Ovary (tissue), 3 donors: ENCODE measurements at regions not wholly inside any gene's neighbourhood (a gene's known extent, or its start where the extent isn't known, plus 50 kb on each side); places are given as distances from the start of the nearest gene placed in this dataset.

Source experiments
- EP300 ChIP-seq: sonication (generic); formaldehyde crosslinking; IDR thresholded peaks from one replicate; pipeline ENCODE4 v1.6.1; 2017; ENCODE audit warnings: antibody characterized with exemption
- POLR2A ChIP-seq: fragments of 450-650 bp; IDR thresholded peaks from one replicate; pipeline ENCODE4 v1.6.1; 2017; ENCODE audit warnings: antibody characterized with exemption, mild to moderate bottlenecking, moderate library complexity
- TF ChIP-seq, protein P1 (sequence below), 3 donors: fragments of 450-650 bp in 2 of 3; fragments of 200-600 bp in 1 of 3; IDR thresholded peaks; one replicate each; pipeline versions ENCODE4 v1.5.1 to v1.8.0; 2016 to 2022; ENCODE audit warnings: antibody characterized with exemption in 3 of 3, mild to moderate bottlenecking in 1 of 3
- donor health status: DM: no; HTN: no; CAD: no.

DNA sequence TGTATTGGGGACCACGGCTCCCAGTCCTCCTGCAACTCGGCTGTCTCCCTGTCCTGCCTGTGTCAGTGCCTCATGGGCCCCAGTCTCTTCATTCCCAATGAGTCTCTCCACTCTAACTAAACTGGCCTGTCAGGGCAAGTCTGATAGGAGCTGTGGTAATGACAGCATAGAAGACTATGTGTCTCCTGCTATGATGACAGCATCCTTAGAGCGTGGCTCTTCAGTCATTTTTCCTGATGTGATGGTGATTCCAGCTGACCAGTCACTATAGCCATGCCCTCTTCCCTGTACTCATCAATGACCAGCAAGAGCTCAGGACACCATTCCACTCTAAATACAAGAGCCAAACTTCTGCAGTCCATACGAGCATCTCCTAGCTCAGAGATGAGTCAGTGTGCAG lies 339.8 kb downstream of the PCNX1 start:
- TF ChIP-seq POLR2A (no peak), EP300 (no peak)
- TF ChIP-seq, protein P1, sequence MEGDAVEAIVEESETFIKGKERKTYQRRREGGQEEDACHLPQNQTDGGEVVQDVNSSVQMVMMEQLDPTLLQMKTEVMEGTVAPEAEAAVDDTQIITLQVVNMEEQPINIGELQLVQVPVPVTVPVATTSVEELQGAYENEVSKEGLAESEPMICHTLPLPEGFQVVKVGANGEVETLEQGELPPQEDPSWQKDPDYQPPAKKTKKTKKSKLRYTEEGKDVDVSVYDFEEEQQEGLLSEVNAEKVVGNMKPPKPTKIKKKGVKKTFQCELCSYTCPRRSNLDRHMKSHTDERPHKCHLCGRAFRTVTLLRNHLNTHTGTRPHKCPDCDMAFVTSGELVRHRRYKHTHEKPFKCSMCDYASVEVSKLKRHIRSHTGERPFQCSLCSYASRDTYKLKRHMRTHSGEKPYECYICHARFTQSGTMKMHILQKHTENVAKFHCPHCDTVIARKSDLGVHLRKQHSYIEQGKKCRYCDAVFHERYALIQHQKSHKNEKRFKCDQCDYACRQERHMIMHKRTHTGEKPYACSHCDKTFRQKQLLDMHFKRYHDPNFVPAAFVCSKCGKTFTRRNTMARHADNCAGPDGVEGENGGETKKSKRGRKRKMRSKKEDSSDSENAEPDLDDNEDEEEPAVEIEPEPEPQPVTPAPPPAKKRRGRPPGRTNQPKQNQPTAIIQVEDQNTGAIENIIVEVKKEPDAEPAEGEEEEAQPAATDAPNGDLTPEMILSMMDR (IDR thresholded peaks at IDR 0.05) = no peak
